HG03442 (cell line): ENCODE measurements at regions not wholly inside any gene's neighbourhood (a gene's known extent, or its start where the extent isn't known, plus 50 kb on each side); places are given as distances from the start of the nearest gene placed in this dataset.
A peak's percentile ranks its signal among the peaks of the same experiment; 100 is the strongest.

Source experiments
- ATAC-seq: cut with Tn5 transposase; IDR thresholded peaks from one replicate; pipeline ENCODE4 v1.9.1; 2021; ENCODE audit warnings: mild to moderate bottlenecking, moderate library complexity; ENCODE audit not compliant: unreplicated experiment

GRCh38 chr12:30874455-30875321 is 51.9 kb upstream of the TSPAN11 start:
- no peak for ATAC-seq

GRCh38 chr12:30870491-30871265 is 55.9 kb upstream of the TSPAN11 start:
- no peak for ATAC-seq

- ATAC-seq = no peak
Observed at GRCh38 chr12:30867415-30867814, 59.1 kb upstream of the TSPAN11 start.

GRCh38 chr12:30866256-30866655 is 60.3 kb upstream of the TSPAN11 start:
- no peak for ATAC-seq

DNA sequence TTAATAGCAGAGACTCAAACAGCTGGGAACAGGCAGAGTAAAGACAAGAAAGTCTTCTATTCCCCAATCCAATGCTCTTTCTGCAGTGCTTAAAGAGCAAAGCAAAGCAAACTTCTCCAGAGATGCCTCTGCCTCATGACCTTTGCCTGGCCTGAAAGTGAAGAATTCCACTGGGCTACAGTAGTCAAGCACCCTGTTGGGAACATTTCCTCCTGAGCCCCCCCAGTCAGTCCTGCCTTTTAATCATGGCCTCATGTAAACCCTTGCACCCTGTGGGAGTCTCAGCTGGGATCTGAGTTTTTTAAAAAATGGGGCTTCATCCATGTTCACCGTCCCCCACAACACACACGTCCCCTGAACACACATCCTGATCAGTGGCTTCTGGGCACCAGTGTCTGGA is 62.7 kb upstream of the TSPAN11 start:
- ATAC-seq = no peak

- ATAC-seq = no peak
Observed at GRCh38 chr12:30862486-30862885, 64.1 kb upstream of the TSPAN11 start.

- ATAC-seq = no peak
Observed at GRCh38 chr12:30859226-30859625, 67.3 kb upstream of the TSPAN11 start.

- peak; percentile 90 for ATAC-seq
Observed at GRCh38 chr12:30858471-30858870, 68.1 kb upstream of the TSPAN11 start.

GRCh38 chr12:30853561-30854133 is 72.9 kb upstream of the TSPAN11 start:
- no peak for ATAC-seq

GRCh38 chr12:30850684-30851083 is 75.9 kb upstream of the TSPAN11 start:
- ATAC-seq = no peak

DNA sequence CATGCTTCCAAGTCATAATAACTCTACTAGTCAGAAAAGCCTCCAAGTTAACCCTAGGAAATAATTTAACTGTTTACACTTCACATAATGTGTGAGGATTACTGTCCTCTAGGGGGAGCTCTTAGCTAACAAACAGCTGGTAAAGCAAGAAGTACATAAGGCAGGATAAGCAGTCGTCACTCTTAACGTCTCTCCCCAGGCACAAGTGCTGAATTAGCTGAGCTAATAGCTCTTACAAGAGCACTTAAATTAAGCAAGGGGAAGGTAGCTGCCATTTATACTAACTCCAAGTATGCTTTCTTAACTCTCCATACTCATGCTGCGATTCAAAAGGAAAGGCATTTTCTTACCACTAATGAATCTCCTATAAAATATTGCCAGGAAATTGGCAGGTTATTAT is 79.3 kb upstream of the TSPAN11 start:
- ATAC-seq = no peak

GRCh38 chr12:30846776-30847175 is 79.8 kb upstream of the TSPAN11 start:
- ATAC-seq = no peak

DNA sequence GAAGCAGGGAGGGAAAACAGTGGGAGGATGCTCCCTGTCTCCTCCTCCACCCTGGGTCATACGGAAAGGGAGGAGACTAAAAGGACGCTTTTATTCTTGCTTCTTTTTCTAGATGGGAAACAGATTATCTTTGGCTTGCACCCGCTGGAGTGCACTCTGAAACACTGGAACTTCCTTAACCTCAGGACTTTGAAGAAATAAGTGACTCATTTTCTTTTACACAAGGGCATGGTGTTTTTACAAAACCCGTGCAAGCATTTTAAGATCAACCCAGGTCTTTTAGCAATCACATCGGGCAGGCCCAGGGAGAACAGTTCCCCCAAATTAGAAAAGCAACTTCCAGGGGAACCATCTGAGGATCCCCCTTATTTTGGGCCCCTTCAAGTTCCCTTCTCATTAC is 80.9 kb upstream of the TSPAN11 start:
- no peak for ATAC-seq

DNA sequence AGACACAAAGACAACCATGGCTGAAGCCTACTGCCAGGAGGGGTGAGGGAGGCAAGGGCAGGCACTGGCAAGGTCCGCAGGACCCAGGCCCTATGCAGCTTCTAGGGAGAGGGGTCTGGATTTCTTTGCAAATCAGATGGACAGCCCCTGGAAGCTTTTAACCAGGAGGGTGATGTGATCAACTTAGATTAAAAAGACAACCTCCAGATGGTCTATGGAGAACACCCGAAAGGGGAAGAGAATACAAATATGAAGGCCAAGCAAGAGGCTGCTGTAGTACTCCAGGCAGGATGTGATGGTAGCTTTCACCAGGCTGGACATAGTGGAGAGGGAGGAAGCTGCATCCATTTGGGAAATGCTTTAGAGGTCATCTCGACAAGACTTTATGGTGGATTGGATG is 83.3 kb upstream of the TSPAN11 start:
- ATAC-seq = no peak

GRCh38 chr12:30840715-30841114 is 85.8 kb upstream of the TSPAN11 start:
- ATAC-seq = no peak

- ATAC-seq = no peak
Observed at GRCh38 chr12:30839643-30840220, 85.0 kb upstream of the CAPRIN2 start.

GRCh38 chr12:30837595-30837994 is 82.8 kb upstream of the CAPRIN2 start:
- ATAC-seq = no peak

DNA sequence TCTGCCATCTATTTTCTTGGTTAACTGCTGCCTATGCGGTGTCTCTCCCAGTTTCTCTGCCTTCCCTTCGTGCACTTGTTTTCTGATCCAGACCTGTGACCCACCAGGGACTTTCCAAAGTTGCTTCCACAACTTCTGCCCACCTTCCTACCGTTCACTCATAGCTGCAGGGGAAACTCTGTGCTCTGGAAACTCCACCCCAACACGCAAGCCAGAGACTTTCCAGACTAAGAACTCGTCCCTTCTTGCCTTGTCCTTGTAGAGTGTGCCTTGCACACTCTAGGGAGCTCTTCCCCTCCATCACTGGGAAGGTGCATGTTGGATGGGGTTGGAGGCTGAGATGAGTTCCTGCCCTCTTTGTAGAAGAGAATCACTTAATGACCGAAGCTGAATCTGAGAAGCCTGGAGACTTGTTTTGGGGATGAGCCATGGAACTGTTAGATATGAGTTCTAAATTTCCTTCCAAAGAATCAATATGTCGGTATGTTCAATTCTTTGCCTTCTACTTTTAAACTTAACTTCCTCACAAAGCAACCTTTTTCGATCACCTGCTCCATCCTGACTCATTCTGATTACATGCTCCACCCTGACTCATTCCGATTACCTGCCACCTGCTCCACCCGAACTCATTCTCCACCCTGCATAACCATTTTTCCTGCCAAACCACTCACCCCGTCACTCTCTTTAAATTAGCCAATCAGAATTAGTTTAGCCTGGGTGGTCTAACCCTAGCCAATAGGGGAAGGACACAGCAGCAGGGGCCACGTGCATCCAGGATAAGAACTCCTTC is 82.1 kb upstream of the CAPRIN2 start:
- ATAC-seq = no peak

DNA sequence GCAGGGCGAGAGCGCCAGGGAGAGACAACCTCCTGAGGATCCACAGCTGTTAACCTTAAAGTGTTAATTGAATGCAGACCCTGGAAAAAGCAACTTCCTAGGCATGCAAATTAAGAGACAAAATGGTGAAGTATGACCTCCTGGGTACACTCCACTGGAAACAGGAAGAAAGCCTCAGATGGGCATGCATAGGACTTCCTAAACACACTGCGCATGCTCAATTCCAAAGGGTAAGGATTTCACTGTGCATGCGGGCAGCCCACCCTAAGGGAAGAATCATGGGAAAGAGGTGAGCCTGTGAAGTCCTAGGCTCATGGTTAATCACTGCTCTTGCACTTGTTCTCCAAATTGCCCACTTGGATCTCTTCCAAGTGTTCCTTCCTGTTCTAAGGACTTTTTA is 80.5 kb upstream of the CAPRIN2 start:
- no peak for ATAC-seq

DNA sequence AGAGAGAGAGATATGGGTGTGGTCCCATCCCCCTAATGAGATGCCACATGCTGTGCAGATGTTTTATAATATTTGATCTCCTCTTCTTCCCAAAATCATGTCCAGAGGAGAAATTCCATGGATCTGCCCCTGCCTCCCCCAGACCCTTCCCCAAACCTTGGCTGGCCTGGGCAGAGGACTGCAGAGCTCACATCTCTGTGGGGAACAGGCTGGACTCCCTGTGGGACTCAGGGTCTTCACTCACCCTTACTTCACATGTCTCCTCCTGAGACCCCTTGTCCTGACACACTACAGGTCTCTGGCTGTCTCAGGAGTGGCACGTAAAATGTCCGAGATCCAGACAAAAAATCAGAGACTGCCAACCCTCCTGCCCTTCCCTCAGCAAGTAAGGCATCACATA is 76.0 kb upstream of the CAPRIN2 start:
- ATAC-seq = no peak

DNA sequence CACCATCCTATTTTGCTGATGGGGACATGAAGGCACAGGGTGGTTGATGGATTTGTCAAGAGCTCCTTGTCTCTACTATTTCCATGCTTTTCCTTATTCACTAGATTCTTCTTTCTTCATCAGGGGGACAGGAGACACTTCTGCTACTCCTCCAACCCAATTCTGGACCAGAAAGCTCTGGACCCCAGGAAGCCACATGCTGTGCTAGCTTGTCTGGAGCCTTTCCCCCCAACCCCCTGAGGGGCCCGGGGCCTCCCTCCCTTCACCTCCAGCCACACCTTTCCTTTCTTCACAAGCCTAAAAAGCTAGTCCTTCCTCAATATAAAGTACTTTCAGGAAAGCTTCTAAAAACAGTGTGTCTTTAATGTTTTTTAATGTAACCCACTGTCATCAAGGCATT is 75.1 kb upstream of the CAPRIN2 start:
- no peak for ATAC-seq
